Activated CD4-positive, alpha-beta T cell treated with anti-CD3 and anti-CD28 coated beads, Interleukin-2, amount 50 U/mL, for 24 hours (primary cell): ENCODE measurements at regions not wholly inside any gene's neighbourhood (a gene's known extent, or its start where the extent isn't known, plus 50 kb on each side); places are given as distances from the start of the nearest gene placed in this dataset.

Source experiments
- DNase-seq, 2 donors: peaks; one replicate each; pipeline ENCODE4 v3.0.0-alpha.2; 2020; ENCODE audit warnings: low read depth in 1 of 2, low spot score in 1 of 2

DNA sequence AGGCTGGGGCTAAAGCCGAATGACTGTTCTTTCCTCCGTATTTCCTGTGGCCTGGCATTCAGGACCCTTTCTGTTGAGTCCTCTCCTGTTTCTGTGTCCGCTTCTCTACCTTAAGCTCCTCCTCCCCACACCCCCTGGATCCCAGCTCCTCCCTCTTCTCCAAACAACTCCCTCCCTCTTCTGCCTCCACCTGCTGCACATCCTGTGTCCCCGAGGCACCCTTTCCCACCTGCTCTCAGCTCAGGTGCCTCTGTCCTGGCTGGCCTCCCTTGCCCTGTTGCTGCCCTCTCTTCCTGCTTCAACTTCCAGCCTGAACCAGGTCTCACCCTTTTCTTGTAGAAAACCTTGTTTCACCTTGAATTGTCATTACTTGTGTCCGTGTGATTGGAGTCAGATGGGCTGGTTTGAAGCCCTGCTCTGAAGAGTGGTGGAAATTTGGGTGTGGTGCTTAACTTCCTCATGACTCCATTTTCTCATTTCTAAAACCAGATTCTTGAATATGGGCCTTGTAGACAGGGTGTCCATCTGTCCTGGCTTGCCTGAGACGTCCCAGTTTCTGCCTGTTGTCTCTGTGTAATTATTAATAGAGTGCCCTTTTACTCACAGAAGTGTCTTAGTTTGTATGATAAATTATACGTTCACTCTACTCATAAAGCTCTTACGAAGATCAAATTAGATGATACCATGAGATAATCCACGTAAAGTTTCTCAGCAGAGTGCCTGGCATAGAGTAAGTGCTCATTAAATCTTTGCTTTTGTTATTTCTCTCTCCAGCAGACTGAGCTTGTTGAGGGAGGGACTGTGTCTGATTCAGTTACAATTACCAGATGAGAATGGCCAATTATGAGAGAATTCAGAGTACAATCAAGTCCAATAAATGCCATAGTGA lies 58.9 kb upstream of the TRABD2B start:
- no peak for DNase-seq

GRCh38 chr1:48054232-48054631 lies 57.0 kb upstream of the TRABD2B start:
- DNase-seq: no peak

DNA sequence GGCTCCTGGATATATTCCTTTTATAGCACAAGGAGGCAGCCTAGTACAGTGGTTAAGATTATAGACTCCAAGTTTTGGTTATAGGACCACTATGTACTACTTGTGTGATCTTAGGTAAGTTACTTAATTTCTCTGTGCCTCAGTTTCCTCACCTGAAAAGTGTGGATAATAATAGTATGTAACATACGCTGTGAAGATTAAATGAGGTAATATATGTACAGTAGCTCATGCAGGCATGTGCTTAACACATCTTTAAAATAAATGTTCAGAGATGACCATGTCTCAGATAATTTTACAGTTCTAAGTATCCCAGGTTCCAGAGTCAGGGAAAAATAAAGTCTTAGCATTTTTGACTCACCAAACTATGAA lies 55.7 kb upstream of the TRABD2B start:
- DNase-seq: no peak

DNA sequence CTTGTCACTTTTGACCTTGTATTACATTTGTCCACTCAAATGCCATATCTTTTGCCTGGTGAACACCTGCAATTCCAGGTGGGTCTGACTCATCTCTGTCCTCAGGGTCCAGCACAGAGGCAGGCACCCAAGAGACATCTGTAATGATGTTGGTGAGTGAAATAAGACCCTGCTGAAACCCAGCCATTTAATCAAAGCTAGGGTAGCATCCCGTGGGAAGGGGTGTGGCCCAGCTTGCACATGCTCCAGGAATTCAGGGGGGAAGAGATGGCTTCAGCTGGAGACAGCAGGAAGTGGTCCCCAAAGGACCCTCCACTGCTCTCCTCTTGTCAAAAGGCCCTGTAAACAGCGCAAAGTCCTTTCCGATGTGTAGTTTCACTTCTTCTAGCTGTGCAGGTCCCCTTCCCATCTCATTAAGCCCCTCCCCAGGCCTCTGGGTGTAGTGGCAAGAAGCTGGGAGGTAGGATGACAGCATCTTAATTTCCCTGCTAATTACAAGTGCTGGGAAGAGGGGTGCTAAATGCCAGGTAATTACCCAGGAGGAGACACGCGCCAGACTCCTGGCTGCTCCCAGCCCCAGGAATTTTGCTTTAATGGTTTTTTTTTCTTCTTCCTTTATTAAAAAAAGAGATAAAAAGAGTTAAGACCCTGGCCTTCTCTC lies 54.4 kb upstream of the TRABD2B start:
- DNase-seq: no peak

- no peak for DNase-seq
Observed at GRCh38 chr1:48049823-48050535, 52.8 kb upstream of the TRABD2B start.

DNA sequence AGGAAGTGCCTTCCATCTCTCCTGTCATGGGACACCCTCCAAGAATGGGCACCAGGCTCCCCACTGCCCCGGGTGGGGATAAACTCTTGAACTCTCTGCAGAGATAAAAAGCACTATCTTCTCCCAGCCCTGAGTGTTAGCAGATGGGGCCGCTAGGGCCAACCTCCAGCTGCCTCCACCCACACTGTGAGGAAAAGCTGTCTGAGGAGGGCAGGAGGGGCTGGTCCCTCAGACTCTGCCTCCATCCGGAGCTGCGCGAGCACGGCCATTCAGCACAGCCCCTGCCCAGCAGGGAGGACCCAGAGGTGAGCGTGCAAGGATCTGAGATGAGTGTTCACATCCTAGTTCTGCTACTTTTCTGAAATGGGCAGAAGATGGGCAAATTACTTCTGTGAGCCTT lies 51.8 kb upstream of the TRABD2B start:
- DNase-seq: no peak

GRCh38 chr1:48048064-48048463 lies 50.9 kb upstream of the TRABD2B start:
- DNase-seq: no peak

DNA sequence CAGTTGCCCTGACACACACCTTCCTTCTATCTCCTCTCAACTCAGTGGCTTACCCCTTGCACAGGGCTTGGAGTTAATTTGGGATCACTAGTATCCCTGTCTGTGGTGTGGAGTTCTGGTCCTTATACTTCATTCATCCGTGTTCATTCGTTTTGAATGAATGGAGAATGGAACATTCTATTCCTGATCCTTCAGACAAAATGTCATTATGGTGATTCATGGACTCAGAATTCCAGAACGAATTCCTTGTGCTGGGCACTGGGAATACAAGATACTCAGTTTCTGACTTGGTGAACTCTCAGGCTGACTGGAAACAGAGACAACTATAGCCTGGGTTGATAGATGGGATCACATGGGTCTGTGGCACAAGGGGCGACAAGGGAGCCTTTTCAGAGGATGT lies 49.9 kb upstream of the TRABD2B start:
- no peak for DNase-seq
